Mesothelial cell of epicardium (in vitro differentiated cells): ENCODE measurements at regions not wholly inside any gene's neighbourhood (a gene's known extent, or its start where the extent isn't known, plus 50 kb on each side); places are given as distances from the start of the nearest gene placed in this dataset.

ENCODE experiments used
- DNase-seq, 2 experiments: peaks; one replicate each; pipeline ENCODE4 v3.0.0; 2021; ENCODE audit warnings: low spot score in 2 of 2; ENCODE audit not compliant: unreplicated experiment in 2 of 2
- H3K27ac Mint-ChIP-seq: 2 replicates; pipeline ENCODE4 v1.8.0; 2021; ENCODE audit warnings: mixed read lengths
- H3K27me3 Mint-ChIP-seq: 2 replicates; pipeline ENCODE4 v1.8.0; 2021; ENCODE audit warnings: low read depth, mixed read lengths
- H3K36me3 Mint-ChIP-seq: 2 replicates; pipeline ENCODE4 v1.8.0; 2021; ENCODE audit warnings: mixed read lengths
- H3K4me1 Mint-ChIP-seq: 2 replicates; pipeline ENCODE4 v1.8.0; 2021; ENCODE audit warnings: mixed read lengths
- H3K4me3 Mint-ChIP-seq: 2 replicates; pipeline ENCODE4 v1.8.0; 2021; ENCODE audit warnings: mild to moderate bottlenecking, moderate library complexity, mixed read lengths
- H3K9me3 Mint-ChIP-seq: 2 replicates; pipeline ENCODE4 v1.8.0; 2021; ENCODE audit warnings: mixed read lengths
- TF ChIP-seq, protein P1 (sequence below): fragments of 200-600 bp; sonication (generic); IDR thresholded peaks from one replicate; pipeline ENCODE4 v1.5.0; 2021; ENCODE audit warnings: antibody characterized with exemption; ENCODE audit not compliant: unreplicated experiment

DNA sequence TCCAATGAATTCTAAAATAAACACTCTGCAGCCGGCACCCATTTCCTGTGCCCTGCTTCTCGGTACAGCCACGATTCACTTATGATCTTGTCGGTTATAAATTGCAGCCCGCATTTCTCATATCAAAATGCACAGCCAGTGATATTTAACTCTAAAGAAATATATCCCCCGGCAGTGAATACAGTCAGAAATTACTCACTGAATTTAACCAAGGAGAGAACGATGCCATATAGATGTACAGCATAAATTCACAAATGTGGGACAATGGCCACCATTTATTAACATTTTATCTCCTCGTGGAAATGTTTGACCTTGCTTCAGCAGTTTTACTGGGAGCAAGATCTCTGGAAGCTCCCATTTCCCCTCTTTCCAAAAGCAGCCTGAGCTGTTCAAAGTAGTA, 1517.8 kb downstream of the BRD1 start:
- Mint-ChIP-seq H3K27ac (no peak overlapping the region), H3K4me1 (peaks cover 10% of the 10 kb centered on the region), H3K36me3 (no peaks in the 10 kb centered on the region), H3K9me3 (peaks cover 21% of the 10 kb centered on the region), H3K4me3 (no peak overlapping the region), H3K27me3 (no peaks in the 10 kb centered on the region)
- DNase-seq = no peak
- TF ChIP-seq, protein P1, sequence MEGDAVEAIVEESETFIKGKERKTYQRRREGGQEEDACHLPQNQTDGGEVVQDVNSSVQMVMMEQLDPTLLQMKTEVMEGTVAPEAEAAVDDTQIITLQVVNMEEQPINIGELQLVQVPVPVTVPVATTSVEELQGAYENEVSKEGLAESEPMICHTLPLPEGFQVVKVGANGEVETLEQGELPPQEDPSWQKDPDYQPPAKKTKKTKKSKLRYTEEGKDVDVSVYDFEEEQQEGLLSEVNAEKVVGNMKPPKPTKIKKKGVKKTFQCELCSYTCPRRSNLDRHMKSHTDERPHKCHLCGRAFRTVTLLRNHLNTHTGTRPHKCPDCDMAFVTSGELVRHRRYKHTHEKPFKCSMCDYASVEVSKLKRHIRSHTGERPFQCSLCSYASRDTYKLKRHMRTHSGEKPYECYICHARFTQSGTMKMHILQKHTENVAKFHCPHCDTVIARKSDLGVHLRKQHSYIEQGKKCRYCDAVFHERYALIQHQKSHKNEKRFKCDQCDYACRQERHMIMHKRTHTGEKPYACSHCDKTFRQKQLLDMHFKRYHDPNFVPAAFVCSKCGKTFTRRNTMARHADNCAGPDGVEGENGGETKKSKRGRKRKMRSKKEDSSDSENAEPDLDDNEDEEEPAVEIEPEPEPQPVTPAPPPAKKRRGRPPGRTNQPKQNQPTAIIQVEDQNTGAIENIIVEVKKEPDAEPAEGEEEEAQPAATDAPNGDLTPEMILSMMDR = no peak

GRCh38 chr22:48309115-48309705, 1518.5 kb downstream of the BRD1 start:
- Mint-ChIP-seq H3K36me3 (no peaks in the 10 kb centered on the region), H3K9me3 (peaks cover 21% of the 10 kb centered on the region), H3K27ac (no peak overlapping the region), H3K4me1 (peaks cover 10% of the 10 kb centered on the region), H3K27me3 (no peaks in the 10 kb centered on the region), H3K4me3 (no peak overlapping the region)
- DNase-seq = no peak
- TF ChIP-seq, protein P1 = no peak

GRCh38 chr22:48307931-48308330, 1519.7 kb downstream of the BRD1 start:
- Mint-ChIP-seq H3K9me3 (peaks cover 14% of the 10 kb centered on the region), H3K27me3 (no peaks in the 10 kb centered on the region), H3K27ac (no peak overlapping the region), H3K4me1 (peaks cover 10% of the 10 kb centered on the region), H3K4me3 (no peak overlapping the region), H3K36me3 (no peaks in the 10 kb centered on the region)
- TF ChIP-seq, protein P1 = no peak
- no peak for DNase-seq

GRCh38 chr22:48306785-48307510, 1520.7 kb downstream of the BRD1 start:
- peaks cover 10% of the 10 kb centered on the region for H3K4me1 Mint-ChIP-seq
- no peaks in the 10 kb centered on the region for H3K36me3 Mint-ChIP-seq
- H3K4me3 Mint-ChIP-seq = no peak overlapping the region
- TF ChIP-seq, protein P1 = no peak
- H3K27ac Mint-ChIP-seq = no peak overlapping the region
- DNase-seq = no peak
- peaks cover 2% of the 10 kb centered on the region for H3K27me3 Mint-ChIP-seq
- peaks cover 7% of the 10 kb centered on the region for H3K9me3 Mint-ChIP-seq

- no peak overlapping the region for H3K27ac Mint-ChIP-seq
- TF ChIP-seq, protein P1 = no peak
These were observed 1521.4 kb downstream of the BRD1 start for GRCh38 chr22:48306284-48306683.

More at GRCh38 chr22:48306284-48306683, 1521.4 kb downstream of the BRD1 start:
- no peak for DNase-seq
- H3K9me3 Mint-ChIP-seq = peaks cover 3% of the 10 kb centered on the region
- H3K4me3 Mint-ChIP-seq = no peak overlapping the region
- peaks cover 10% of the 10 kb centered on the region for H3K4me1 Mint-ChIP-seq
- H3K27me3 Mint-ChIP-seq = peaks cover 5% of the 10 kb centered on the region
- no peaks in the 10 kb centered on the region for H3K36me3 Mint-ChIP-seq
